ENCODE measurements at regions not wholly inside any gene's neighbourhood (a gene's known extent, or its start where the extent isn't known, plus 50 kb on each side); places are given as distances from the start of the nearest gene placed in this dataset.

DNA sequence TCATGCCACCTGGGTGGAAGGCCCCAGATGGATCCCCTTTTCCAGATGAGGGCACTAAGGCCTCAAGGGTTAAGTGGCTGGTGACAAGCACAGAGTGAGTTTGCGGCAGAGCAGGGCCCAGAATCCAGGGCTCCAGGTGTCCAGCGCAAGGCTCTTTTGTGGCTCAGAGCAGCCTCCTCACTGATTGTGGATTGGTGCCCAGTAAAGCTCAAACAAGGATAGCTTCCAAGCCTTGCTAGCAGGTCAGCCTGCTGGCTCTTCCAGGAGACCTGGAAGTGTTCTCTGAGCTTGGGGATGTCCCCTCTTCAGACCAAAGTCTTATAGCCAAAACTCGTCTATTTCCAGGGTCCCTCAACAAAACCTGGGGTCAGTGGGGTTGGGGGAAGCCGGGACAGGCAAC is 167.6 kb upstream of the SYT13 start:
- H3K27me3 Mint-ChIP-seq (ENCODE audit: low read depth) = peaks cover 16% of the 10 kb centered on the region
- DNase-seq = no peak
- H3K4me1 Mint-ChIP-seq = peaks cover 0 to 6% of the 10 kb centered on the region in 2 experiments; a peak in 2 of 4 replicates
- Histone ChIP-seq H3K4ac (ENCODE audit: low read depth, low read length) (no peak overlapping the region), H3K23ac (ENCODE audit: insufficient read length, low read depth, low read length) (no peak overlapping the region), H2AK5ac (ENCODE audit: insufficient read length, low read length) (no peak overlapping the region), H3K9me3 (ENCODE audit: control insufficient read depth, low read depth, low read length) (no peaks in the 10 kb centered on the region), H2BK5ac (ENCODE audit: insufficient read length, low read length) (no peak overlapping the region), H4K91ac (ENCODE audit: insufficient read length, low read depth, low read length) (no peak overlapping the region), H3K23me2 (ENCODE audit: insufficient read length, low read depth, low read length, poor library complexity, severe bottlenecking) (no peaks in the 10 kb centered on the region), H3K18ac (ENCODE audit: insufficient read length, low read depth, low read length) (no peak overlapping the region), H3K27ac (ENCODE audit: insufficient read length, low read depth, low read length) (no peak overlapping the region), H3K79me1 (ENCODE audit: insufficient read depth, low read depth, low read length, poor library complexity, severe bottlenecking) (no peaks in the 10 kb centered on the region), H4K8ac (replicated peaks; ENCODE audit: insufficient read length, low read depth, low read length) (no peak overlapping the region), H2BK20ac (ENCODE audit: low read depth, low read length, poor library complexity, severe bottlenecking) (no peak overlapping the region), H2AFZ (ENCODE audit: low read length) (no peak overlapping the region), H4K20me1 (ENCODE audit: control insufficient read depth, insufficient read depth, insufficient read length) (no peaks in the 10 kb centered on the region), H2BK15ac (ENCODE audit: low read depth, low read length) (no peak overlapping the region), H2BK12ac (ENCODE audit: insufficient read length, low read depth, low read length) (no peak overlapping the region), H4K5ac (ENCODE audit: insufficient read length, low read depth, low read length) (no peak overlapping the region), H3K14ac (ENCODE audit: insufficient read depth, low read length) (no peak overlapping the region), H3K27me3 (ENCODE audit: insufficient read depth, low read length) (no peaks in the 10 kb centered on the region), H2BK120ac (ENCODE audit: low read depth, low read length, poor library complexity, severe bottlenecking) (no peak overlapping the region), H3K9ac (ENCODE audit: extremely low read depth, insufficient read length, low read length) (no peak overlapping the region), H3K56ac (ENCODE audit: insufficient read length, low read depth, low read length) (no peak overlapping the region), H3K4me1 (ENCODE audit: insufficient read depth, low read length) (no peaks in the 10 kb centered on the region; the same call in 1 of the 2 replicates), H3T11ph (ENCODE audit: low read length) (no peak overlapping the region), H3K79me2 (ENCODE audit: insufficient read depth, low read length) (no peaks in the 10 kb centered on the region), H3K4me2 (ENCODE audit: insufficient read depth, insufficient read length, low read length) (no peak overlapping the region)
- H3K9me3 Mint-ChIP-seq = peaks cover 0 to 6% of the 10 kb centered on the region in 2 experiments; a peak in 2 of 5 replicates
- WGBS (ENCODE audit: extremely low coverage, insufficient read length, low lambda C conversion rate) = no CpG with 5 or more reads among the region's 4 CpGs
- no peak overlapping the region for H3K4me3 Mint-ChIP-seq
- no peaks in the 10 kb centered on the region for H3K36me3 Mint-ChIP-seq (ENCODE audit: insufficient read depth in 1 of 3, low read depth in 3 of 3)
- no peak for TF ChIP-seq CTCF (conservative IDR thresholded peaks at IDR 0.05)
- H3K27ac Mint-ChIP-seq = no peak overlapping the region

Data from H9 (cell line).